NCI-H2081 (cell line): ENCODE measurements at regions not wholly inside any gene's neighbourhood (a gene's known extent, or its start where the extent isn't known, plus 50 kb on each side); places are given as distances from the start of the nearest gene placed in this dataset.
"Not testable (repeated sequence)": the region's sequence is repeated elsewhere in the genome, so short reads cannot be mapped to it uniquely, and the experiment has no call there.

ENCODE experiments used
- DNase-seq, 2 experiments: peaks; one replicate each; lab custom pipeline; 2025; lab: John Stamatoyannopoulos, UW

GRCh38 chr16:5215901-5216300 is 118.3 kb upstream of the EEF2KMT start:
- DNase-seq = no peak

DNA sequence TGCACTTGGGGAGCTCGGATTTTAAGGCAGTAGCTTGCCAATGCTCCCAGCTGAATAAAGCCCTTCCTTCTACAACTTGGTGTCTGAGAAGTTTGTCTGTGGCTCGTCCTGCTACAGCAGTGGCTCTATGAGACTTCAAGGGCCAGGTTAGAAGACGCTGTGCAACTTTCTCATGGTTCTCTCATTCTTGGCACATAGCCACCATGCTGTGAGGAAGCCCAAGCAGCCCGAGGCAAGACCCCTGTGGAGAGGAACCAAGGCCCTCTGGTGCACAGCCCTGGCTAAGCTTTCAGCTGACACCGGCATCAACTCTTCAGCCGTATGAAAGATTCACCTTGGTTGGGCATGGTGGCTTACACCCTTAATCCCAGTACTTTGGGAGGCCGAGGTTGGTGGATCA is 116.9 kb upstream of the EEF2KMT start:
- no peak for DNase-seq

- not testable (repeated sequence) for DNase-seq
Measured at GRCh38 chr16:5212501-5212900, 114.9 kb upstream of the EEF2KMT start.

DNA sequence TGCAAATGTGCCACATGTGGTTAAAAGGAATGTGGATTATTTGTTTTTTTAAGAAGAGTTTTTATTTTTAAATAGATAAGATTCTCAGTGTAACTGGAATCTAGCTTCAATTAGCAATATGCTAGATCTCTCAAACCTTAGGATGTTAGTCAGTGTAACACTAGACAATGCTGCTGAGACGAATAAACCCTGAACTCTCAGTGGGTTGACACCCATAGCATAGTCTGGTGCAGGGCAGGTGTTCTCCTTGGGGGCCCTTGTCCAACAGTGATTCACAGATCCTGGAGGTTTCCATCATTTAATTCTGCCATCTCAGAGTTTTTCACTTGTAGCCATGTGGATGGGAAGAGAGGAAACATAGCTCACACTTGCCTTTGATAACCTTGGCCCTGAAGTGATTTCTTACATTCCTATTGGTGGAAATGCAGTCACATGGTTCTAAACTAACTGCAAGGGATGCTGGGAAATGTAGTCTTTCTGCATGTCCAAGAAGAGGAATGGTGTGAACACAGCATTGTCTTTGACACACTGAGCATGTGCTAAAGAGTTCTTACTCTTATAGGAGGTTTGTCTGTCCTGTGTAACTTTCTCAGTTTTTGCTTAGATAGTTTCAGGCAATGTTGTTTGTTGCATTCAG is 110.4 kb upstream of the EEF2KMT start:
- not testable (repeated sequence) for DNase-seq

GRCh38 chr16:5207001-5207523 is 109.5 kb upstream of the EEF2KMT start:
- no peak for DNase-seq

GRCh38 chr16:5206331-5206990 is 108.9 kb upstream of the EEF2KMT start:
- DNase-seq = no peak

GRCh38 chr16:5205361-5206040 is 107.9 kb upstream of the EEF2KMT start:
- no peak for DNase-seq

GRCh38 chr16:5203675-5204074 is 106.1 kb upstream of the EEF2KMT start:
- not testable (repeated sequence) for DNase-seq

DNA sequence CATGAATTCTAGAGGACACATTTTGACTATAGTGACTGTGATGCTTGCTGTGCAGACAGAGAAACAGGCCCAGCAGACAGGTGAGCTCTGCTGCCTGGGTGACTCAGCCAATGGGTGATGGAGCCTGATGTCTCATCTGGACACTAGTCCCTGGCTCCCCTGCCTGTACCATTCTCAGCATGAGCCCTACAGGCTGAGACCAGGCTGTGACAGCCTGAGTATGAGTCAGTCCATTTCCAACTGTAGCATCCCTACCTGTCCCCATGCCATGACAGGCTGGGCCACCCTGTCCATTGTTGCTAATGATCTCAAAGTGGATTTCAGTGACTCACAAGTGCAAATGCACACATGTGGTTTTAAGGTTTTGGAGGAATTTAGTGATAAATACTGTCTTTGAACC is 102.5 kb upstream of the EEF2KMT start:
- DNase-seq = no peak

GRCh38 chr16:5196204-5196603 is 98.6 kb upstream of the EEF2KMT start:
- no peak for DNase-seq

DNA sequence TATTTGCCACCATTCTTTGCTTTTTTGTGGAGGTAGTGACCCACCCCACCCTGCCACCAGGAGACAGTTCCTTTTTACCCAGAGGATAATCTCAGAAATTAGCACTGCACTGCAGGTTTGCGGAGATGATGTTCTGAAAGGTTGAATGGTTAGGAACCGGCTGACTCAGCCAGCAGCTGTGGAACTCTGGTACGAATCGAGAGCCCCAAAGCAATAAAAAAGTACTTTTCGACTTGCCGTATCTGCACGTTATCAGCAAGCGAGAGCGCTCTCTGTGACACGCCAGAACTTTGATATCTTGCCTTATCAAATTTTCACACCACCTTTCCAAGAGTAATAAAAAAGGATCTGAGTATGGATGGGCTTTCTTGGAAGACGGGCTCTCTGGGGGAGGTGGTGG is 96.3 kb upstream of the EEF2KMT start:
- DNase-seq = no peak

DNA sequence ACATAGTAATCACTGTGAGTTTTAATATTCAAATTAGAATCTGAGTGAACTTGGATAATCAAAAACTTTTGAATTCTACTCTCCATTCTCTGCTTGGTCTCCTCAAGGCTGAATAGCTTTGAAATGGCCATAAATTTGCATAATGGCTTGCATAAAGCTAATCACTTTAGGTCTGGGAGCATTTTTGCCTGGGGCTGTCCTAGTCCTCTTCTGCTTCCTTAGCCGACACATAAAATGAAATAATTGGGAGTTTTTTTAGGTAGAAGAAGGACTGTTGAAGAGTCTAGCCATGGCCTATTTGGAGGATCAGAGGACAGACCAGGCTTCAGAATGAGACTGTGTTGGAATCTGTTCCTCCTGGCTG is 91.4 kb upstream of the EEF2KMT start:
- DNase-seq = no peak

DNA sequence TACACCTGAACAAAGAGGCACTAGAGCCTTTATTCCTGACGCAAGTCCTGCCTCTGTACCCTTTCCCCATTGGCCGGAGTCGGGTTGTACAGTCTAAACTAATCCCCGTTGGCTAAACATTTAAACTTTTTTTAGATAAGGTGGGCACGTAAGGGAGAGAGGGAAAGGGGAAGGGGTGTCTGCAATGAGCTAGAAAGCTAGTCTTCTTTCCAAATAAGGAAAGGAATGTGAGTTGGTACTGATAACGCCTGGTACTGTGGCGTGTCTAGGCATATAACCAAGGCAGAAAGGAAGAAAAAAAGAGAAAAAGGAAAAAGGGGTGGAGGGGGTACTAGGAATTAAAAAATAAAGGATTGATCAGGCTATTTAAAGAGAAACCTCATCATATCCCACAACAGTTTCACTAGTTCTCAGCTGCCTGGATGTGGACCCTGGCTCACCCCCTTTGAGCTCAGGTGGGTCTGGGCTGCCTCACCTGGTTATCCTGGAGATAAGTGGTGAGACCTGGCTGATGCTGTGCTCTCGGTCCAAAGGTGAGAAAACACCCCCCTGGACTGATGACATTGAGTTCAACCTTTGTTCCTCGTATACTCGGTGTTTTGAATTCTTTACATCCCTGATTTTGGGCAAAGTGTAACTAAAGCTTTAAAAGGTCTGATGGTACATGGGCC is 90.9 kb upstream of the EEF2KMT start:
- DNase-seq = no peak

DNA sequence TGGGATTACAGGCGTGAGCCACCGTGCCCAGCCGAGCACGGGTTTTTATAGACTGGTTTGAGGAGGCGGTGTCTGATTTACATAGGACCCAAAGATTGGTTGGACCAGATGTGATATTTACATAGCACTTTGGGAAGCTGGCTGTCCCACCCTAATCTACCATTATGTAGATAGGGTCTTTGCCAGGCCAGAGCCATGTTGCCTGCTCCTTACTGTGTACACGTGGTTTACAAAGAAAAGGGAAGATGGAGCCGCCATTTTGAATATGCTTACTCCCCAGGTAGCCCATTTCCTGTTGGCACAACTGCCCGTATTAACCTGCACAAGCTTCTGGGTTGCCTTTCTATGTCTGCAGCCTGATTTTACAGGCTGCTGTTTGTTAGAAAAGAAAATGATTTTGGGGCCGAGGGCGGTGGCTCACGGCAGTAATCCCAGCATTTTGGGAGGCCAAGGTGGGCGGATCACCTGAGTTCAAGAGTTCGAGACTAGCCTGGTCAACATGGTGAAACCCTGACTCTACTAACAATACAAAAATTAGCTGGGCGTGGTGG is 89.9 kb upstream of the EEF2KMT start:
- no peak for DNase-seq

GRCh38 chr16:5186381-5186903 is 88.8 kb upstream of the EEF2KMT start:
- DNase-seq = no peak

DNA sequence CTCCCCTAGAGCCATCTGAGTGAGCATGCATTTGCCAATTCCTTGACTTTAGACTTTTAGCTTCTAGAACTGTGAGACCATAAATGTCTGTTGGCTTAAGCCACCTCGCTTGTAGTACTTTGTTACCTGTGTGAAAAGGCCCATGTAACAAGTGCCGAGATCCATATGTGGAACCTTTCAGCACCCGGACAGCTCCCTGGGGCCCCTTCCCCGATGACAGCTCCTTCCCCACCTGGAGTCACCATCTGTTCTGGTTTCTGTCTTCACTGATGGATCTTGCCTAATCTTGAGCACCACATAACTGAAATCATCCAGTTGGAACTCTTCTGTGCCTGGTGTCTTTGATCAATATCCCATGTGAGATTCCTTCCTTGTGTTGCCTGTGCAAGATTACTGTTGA is 78.9 kb upstream of the EEF2KMT start:
- DNase-seq = no peak

- DNase-seq = no peak
Measured at GRCh38 chr16:5175266-5175665, 77.7 kb upstream of the EEF2KMT start.

GRCh38 chr16:5166486-5166885 is 68.9 kb upstream of the EEF2KMT start:
- no peak for DNase-seq

DNA sequence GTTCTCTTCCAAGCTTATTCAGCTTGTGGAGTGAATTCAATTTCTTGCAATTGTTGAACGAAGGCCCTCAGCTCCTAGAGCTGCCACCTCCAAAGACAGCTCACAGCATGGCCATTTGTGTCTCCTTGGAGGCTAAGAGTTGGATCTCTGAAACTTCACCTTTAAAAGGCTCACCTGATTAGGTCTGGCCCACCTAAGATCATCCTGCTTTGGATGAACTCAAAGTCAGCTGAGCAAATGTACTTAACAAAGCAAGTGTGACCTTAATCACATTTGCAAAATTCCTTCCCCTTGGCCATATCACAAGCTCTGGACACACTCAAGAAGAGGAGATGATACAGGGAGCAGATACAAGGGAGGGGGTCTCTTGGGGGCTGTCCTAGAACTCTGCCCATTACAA is 67.8 kb upstream of the EEF2KMT start:
- not testable (repeated sequence) for DNase-seq

DNA sequence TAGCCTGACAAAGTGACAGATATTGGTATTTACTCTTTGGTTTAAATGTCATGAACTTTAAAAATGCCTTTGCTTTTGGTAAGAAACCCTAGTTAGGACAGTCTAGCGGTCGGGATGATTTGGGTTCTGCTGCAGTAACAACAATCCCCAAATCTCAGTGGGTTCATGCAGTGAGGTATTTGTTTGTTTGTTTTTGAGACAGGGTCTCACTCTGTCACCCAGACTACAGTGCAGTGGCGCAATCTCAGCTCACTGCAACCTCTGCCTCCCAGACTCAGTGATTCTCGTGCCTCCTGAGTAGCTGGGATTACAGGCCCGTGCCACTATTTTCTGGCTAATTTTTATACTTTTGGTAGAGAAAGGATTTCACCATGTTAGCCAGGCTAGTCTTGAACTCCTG is 65.2 kb upstream of the EEF2KMT start:
- DNase-seq = not testable (repeated sequence)

GRCh38 chr16:5161888-5162287 is 64.3 kb upstream of the EEF2KMT start:
- not testable (repeated sequence) for DNase-seq

- DNase-seq = not testable (repeated sequence)
Measured at GRCh38 chr16:5160010-5160409, 62.4 kb upstream of the EEF2KMT start.
